ENCODE measurements at regions not wholly inside any gene's neighbourhood (a gene's known extent, or its start where the extent isn't known, plus 50 kb on each side); places are given as distances from the start of the nearest gene placed in this dataset.

GRCh38 chr10:130498042-130498441, 361.9 kb downstream of the GLRX3 start:
- no peaks in the 10 kb centered on the region for H3K4me1 ChIP-seq (ENCODE audit: control insufficient read depth, insufficient read depth, low read length)
- H3K4me3 ChIP-seq (ENCODE audit: low read depth, low read length) = no peak overlapping the region
- no peaks in the 10 kb centered on the region for H3K27me3 ChIP-seq (ENCODE audit: control insufficient read depth, insufficient read depth, low read length)
- no peaks in the 10 kb centered on the region for H3K9me3 ChIP-seq (ENCODE audit: control insufficient read depth, insufficient read depth, low read length)
- H3K36me3 ChIP-seq (ENCODE audit: control insufficient read depth, insufficient read depth, low read length) = no peaks in the 10 kb centered on the region
- no peak overlapping the region for H3K9ac ChIP-seq (ENCODE audit: low read depth, low read length)

- no peaks in the 10 kb centered on the region for H3K9me3 ChIP-seq (ENCODE audit: control insufficient read depth, insufficient read depth, low read length)
- H3K9ac ChIP-seq (ENCODE audit: low read depth, low read length) = no peak overlapping the region
- no peaks in the 10 kb centered on the region for H3K4me1 ChIP-seq (ENCODE audit: control insufficient read depth, insufficient read depth, low read length)
- no peaks in the 10 kb centered on the region for H3K36me3 ChIP-seq (ENCODE audit: control insufficient read depth, insufficient read depth, low read length)
- no peak overlapping the region for H3K4me3 ChIP-seq (ENCODE audit: low read depth, low read length)
- H3K27me3 ChIP-seq (ENCODE audit: control insufficient read depth, insufficient read depth, low read length) = no peaks in the 10 kb centered on the region
Observed at GRCh38 chr10:130498934-130499333, 362.7 kb downstream of the GLRX3 start.

GRCh38 chr10:130499541-130499940, 363.4 kb downstream of the GLRX3 start:
- Histone ChIP-seq H3K4me1 (ENCODE audit: control insufficient read depth, insufficient read depth, low read length) (no peaks in the 10 kb centered on the region), H3K9me3 (ENCODE audit: control insufficient read depth, insufficient read depth, low read length) (no peaks in the 10 kb centered on the region), H3K27me3 (ENCODE audit: control insufficient read depth, insufficient read depth, low read length) (no peaks in the 10 kb centered on the region), H3K4me3 (ENCODE audit: low read depth, low read length) (no peak overlapping the region), H3K9ac (ENCODE audit: low read depth, low read length) (no peak overlapping the region), H3K36me3 (ENCODE audit: control insufficient read depth, insufficient read depth, low read length) (no peaks in the 10 kb centered on the region)

DNA sequence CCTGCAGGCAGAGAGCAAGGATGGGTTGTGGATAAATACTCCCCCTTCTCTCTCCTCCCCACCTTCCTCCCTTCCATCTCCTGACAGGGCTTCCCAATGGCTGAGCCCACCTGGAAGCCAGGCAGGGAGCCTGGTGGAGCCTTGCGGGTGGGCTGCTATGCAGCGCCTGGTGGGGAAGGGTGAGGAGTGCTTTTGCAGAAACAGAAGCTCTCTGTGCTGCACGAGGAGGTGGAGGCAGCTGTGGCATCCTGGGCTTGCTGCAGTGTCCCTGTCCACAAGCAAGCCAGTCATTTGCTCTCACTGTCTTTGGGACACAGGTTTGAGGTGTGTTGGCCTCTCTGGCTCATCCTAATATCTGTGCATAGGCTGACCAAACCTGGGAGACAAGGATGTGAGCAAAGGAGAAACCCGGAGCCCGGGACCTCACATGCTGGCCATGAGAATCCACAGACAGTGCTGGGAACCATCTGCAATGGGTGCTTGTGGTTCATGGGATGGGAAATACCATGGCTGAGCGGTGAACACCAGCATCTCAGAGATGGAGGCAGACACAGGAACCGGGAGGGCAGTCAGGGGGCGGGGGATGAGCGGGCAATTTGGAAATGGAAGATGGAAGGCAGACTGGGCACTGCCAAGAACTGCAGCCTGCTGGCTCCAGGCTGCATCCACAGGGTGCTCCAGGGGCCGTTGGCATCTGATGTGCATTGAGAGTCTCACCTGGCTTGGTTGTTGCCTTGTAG, 364.2 kb downstream of the GLRX3 start:
- Histone ChIP-seq H3K9me3 (ENCODE audit: control insufficient read depth, insufficient read depth, low read length) (no peaks in the 10 kb centered on the region), H3K9ac (ENCODE audit: low read depth, low read length) (no peak overlapping the region)

DNA sequence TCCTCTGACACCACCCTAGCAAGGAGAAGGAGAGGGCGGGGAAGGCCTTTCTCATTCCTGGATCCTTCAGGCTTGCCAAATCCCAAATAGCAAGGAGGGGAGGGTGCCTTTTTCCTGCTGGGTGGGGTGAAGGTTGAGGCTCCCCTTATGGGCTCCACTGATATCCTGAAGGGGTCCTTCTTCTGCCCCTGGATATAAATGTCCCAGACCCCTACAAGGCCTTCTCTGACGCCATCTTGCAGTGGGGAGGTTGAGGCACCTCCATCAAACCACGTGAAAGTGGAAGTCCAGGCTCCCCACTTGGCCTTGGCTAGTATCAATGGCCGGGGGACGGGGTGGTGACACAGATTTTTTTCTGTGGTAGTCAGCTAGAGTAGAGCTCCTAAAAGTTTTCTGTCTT, 371.3 kb downstream of the GLRX3 start:
- Histone ChIP-seq H3K36me3 (ENCODE audit: control insufficient read depth, insufficient read depth, low read length) (no peaks in the 10 kb centered on the region), H3K4me3 (ENCODE audit: low read depth, low read length) (no peak overlapping the region), H3K27me3 (ENCODE audit: control insufficient read depth, insufficient read depth, low read length) (no peaks in the 10 kb centered on the region), H3K9me3 (ENCODE audit: control insufficient read depth, insufficient read depth, low read length) (no peaks in the 10 kb centered on the region), H3K4me1 (ENCODE audit: control insufficient read depth, insufficient read depth, low read length) (no peaks in the 10 kb centered on the region), H3K9ac (ENCODE audit: low read depth, low read length) (no peak overlapping the region)

More for the DNA sequence above, 364.2 kb downstream of the GLRX3 start:
- H3K4me1 ChIP-seq (ENCODE audit: control insufficient read depth, insufficient read depth, low read length) = no peaks in the 10 kb centered on the region
- no peak overlapping the region for H3K4me3 ChIP-seq (ENCODE audit: low read depth, low read length)
- H3K36me3 ChIP-seq (ENCODE audit: control insufficient read depth, insufficient read depth, low read length) = no peaks in the 10 kb centered on the region
- H3K27me3 ChIP-seq (ENCODE audit: control insufficient read depth, insufficient read depth, low read length) = no peaks in the 10 kb centered on the region

DNA sequence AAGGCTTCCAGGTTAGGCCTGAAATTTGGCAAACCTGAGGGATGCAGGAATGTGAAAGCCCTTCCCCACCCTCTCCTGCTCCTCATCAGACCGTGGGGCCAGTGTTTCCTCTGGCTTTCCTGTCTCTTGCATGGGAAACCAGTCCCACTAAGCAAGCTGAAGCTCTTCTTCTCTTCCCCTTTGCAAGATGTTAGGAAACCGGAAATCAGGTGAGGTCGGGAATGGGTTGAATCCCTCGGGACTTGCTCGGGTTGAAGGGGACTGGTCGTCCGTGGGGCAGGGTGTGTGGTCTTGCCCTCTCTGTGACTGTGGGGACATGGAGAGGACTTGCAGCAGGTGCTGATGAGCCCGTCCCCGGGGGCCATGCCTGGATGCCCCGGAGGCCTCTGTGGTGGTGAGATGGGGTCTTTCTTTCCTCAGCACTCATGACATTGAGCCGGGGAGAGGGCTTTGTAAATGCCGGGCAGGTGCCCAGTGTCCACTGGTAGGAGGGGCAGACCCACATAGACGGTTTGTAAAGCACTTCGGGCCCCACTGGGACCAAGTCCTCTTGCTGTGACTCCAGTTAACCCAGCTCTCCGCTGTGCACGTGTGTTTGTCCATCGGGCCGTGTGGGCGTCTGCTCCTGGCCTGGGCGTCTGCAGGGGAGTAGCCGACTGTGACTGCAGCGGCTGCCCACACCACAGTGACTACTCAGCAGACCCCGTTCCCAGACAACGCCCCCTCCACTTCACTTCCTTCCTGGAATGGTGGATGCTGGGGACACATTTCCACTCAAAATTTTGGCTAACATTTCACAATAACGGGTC, 373.9 kb downstream of the GLRX3 start:
- no peaks in the 10 kb centered on the region for H3K36me3 ChIP-seq (ENCODE audit: control insufficient read depth, insufficient read depth, low read length)
- no peaks in the 10 kb centered on the region for H3K4me1 ChIP-seq (ENCODE audit: control insufficient read depth, insufficient read depth, low read length)
- no peaks in the 10 kb centered on the region for H3K27me3 ChIP-seq (ENCODE audit: control insufficient read depth, insufficient read depth, low read length)
- no peaks in the 10 kb centered on the region for H3K9me3 ChIP-seq (ENCODE audit: control insufficient read depth, insufficient read depth, low read length)
- H3K4me3 ChIP-seq (ENCODE audit: low read depth, low read length) = no peak overlapping the region
- no peak overlapping the region for H3K9ac ChIP-seq (ENCODE audit: low read depth, low read length)

GRCh38 chr10:130510755-130511154, 374.6 kb downstream of the GLRX3 start:
- Histone ChIP-seq H3K36me3 (ENCODE audit: control insufficient read depth, insufficient read depth, low read length) (no peaks in the 10 kb centered on the region), H3K9me3 (ENCODE audit: control insufficient read depth, insufficient read depth, low read length) (no peaks in the 10 kb centered on the region), H3K4me3 (ENCODE audit: low read depth, low read length) (no peak overlapping the region), H3K9ac (ENCODE audit: low read depth, low read length) (no peak overlapping the region), H3K27me3 (ENCODE audit: control insufficient read depth, insufficient read depth, low read length) (no peaks in the 10 kb centered on the region), H3K4me1 (ENCODE audit: control insufficient read depth, insufficient read depth, low read length) (no peaks in the 10 kb centered on the region)

DNA sequence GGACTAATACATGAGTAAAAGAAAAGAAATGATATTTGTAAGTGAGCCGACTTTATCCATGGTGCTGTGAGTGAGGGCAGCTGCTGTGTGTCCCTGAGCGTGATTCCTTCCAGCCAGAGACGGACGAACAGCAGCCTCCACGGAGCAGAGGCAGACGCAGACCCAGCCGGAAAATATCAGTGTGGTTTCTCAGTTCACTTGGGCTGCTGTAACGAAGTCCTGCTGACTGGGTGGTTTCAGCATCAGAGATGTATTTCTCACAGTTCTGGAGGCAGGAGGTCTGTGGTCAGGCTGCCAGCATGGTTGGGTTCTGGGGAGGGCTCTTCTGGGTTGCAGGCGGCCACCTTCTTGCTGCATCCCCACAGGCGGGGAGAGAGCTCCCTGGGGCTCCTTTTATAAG, 375.6 kb downstream of the GLRX3 start:
- Histone ChIP-seq H3K4me1 (ENCODE audit: control insufficient read depth, insufficient read depth, low read length) (no peaks in the 10 kb centered on the region), H3K27me3 (ENCODE audit: control insufficient read depth, insufficient read depth, low read length) (no peaks in the 10 kb centered on the region), H3K9me3 (ENCODE audit: control insufficient read depth, insufficient read depth, low read length) (no peaks in the 10 kb centered on the region), H3K36me3 (ENCODE audit: control insufficient read depth, insufficient read depth, low read length) (no peaks in the 10 kb centered on the region), H3K9ac (ENCODE audit: low read depth, low read length) (no peak overlapping the region), H3K4me3 (ENCODE audit: low read depth, low read length) (no peak overlapping the region)

- Histone ChIP-seq H3K4me1 (ENCODE audit: control insufficient read depth, insufficient read depth, low read length) (no peaks in the 10 kb centered on the region), H3K36me3 (ENCODE audit: control insufficient read depth, insufficient read depth, low read length) (no peaks in the 10 kb centered on the region), H3K9me3 (ENCODE audit: control insufficient read depth, insufficient read depth, low read length) (no peaks in the 10 kb centered on the region), H3K27me3 (ENCODE audit: control insufficient read depth, insufficient read depth, low read length) (no peaks in the 10 kb centered on the region), H3K9ac (ENCODE audit: low read depth, low read length) (no peak overlapping the region), H3K4me3 (ENCODE audit: low read depth, low read length) (no peak overlapping the region)
Observed at GRCh38 chr10:130512936-130513335, 376.7 kb downstream of the GLRX3 start.

DNA sequence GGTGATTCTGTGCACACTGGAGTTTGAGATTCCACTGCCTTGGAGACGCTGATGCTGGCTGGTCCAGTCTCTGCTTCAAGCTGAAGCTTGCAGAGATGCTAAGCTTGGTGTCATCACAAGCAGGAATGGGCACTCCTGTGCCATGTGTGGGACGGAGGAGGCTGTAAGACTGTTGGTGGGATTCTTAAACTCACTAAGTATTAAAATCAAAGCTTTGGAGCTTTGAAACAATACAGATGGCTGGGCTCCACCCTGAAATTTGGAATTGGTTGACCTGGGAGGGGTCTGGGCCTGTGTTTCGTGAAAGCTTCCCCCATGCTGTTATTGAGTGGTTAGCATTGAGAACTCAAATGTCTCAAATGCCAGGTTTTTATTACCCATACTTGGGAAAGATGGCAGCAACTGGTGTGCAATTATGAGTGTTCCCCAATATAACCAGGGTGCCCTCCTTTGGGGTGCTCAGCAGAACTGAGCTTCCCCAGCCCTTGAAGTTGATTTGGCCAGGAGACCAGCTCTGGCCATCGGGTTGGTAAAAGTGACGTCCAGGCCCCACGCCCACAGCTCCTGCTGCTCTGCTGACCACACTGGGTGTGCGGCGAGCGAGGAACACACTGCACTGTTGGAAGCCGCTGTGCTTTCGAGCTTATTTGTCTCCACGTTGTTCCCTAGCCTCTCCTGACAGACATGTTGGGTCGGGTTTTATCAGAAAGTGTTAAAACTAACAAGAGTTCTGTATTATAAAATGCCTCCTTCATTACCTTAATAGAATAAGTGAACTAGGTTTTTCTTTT, 377.7 kb downstream of the GLRX3 start:
- H3K27me3 ChIP-seq (ENCODE audit: control insufficient read depth, insufficient read depth, low read length) = no peaks in the 10 kb centered on the region
- no peaks in the 10 kb centered on the region for H3K9me3 ChIP-seq (ENCODE audit: control insufficient read depth, insufficient read depth, low read length)
- no peaks in the 10 kb centered on the region for H3K4me1 ChIP-seq (ENCODE audit: control insufficient read depth, insufficient read depth, low read length)
- no peaks in the 10 kb centered on the region for H3K36me3 ChIP-seq (ENCODE audit: control insufficient read depth, insufficient read depth, low read length)
- H3K4me3 ChIP-seq (ENCODE audit: low read depth, low read length) = no peak overlapping the region
- H3K9ac ChIP-seq (ENCODE audit: low read depth, low read length) = no peak overlapping the region

DNA sequence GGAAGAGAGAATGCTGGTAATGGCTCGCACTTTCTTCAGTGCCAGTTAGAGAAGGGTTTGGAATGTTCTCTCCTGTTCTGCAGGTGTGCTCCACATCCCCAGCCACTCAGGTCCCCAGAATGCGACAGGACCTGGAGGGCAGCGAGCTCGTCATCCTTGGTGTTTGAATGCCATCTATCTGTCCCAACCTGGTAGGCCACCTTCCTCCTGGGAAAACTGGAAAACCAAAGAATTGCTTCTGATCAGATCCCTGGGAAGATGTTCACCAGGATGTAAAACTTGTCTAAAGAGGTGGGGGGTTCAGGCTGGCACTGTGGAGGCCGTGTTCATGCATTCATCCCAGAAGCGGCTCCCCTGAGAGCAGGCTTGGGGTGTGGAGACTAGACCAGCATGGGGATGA, 379.5 kb downstream of the GLRX3 start:
- Histone ChIP-seq H3K9me3 (ENCODE audit: control insufficient read depth, insufficient read depth, low read length) (no peaks in the 10 kb centered on the region), H3K9ac (ENCODE audit: low read depth, low read length) (no peak overlapping the region), H3K27me3 (ENCODE audit: control insufficient read depth, insufficient read depth, low read length) (no peaks in the 10 kb centered on the region), H3K4me1 (ENCODE audit: control insufficient read depth, insufficient read depth, low read length) (no peaks in the 10 kb centered on the region), H3K4me3 (ENCODE audit: low read depth, low read length) (no peak overlapping the region), H3K36me3 (ENCODE audit: control insufficient read depth, insufficient read depth, low read length) (no peaks in the 10 kb centered on the region)
